K562 (cell line): ENCODE measurements at regions not wholly inside any gene's neighbourhood (a gene's known extent, or its start where the extent isn't known, plus 50 kb on each side); places are given as distances from the start of the nearest gene placed in this dataset.

ENCODE experiments used
- ATF3 ChIP-seq, 2 experiments: fragments of 450-650 bp in 1 of 2; sonication (generic) in 1 of 2; formaldehyde crosslinking in 1 of 2; IDR thresholded peaks in 1 of 2; conservative IDR thresholded peaks in 1 of 2; 2 replicates each; pipeline versions ENCODE4 v1.6.1 to v1.8.1; 2016 to 2023; ENCODE audit warnings: mild to moderate bottlenecking in 2 of 2, moderate library complexity in 2 of 2, inconsistent platforms in 1 of 2, missing genetic modification reagents in 1 of 2
- BHLHE40 ChIP-seq: IDR thresholded peaks from 2 replicates; pipeline ENCODE4 v1.6.1; 2011; ENCODE audit warnings: low read length, improper control_type of control experiment
- CCNT2 ChIP-seq: IDR thresholded peaks from 2 replicates; pipeline ENCODE4 v1.6.1; 2011; ENCODE audit warnings: borderline replicate concordance, low read depth, mild to moderate bottlenecking, moderate library complexity, mixed read lengths, low read length; ENCODE audit not compliant: insufficient read length; ENCODE audit errors: extremely low read depth
- DPF2 ChIP-seq: fragments of 450-650 bp; IDR thresholded peaks from 2 replicates; pipeline ENCODE4 v1.6.1; 2016
- EHMT2 ChIP-seq: fragments of 450-650 bp; IDR thresholded peaks from 2 replicates; pipeline ENCODE4 v1.6.1; 2018; ENCODE audit warnings: antibody characterized with exemption
- GATAD2B ChIP-seq: fragments of 450-650 bp; IDR thresholded peaks from 2 replicates; pipeline ENCODE4 v1.6.1; 2017; ENCODE audit warnings: mild to moderate bottlenecking, borderline replicate concordance
- HDAC3 ChIP-seq: fragments of 450-650 bp; IDR thresholded peaks from 2 replicates; pipeline ENCODE4 v1.6.1; 2018; ENCODE audit warnings: borderline replicate concordance, mild to moderate bottlenecking, moderate library complexity; ENCODE audit not compliant: partially characterized antibody
- JUND ChIP-seq, 2 experiments: IDR thresholded peaks; 2 replicates in 1 of 2; 3 replicates in 1 of 2; pipeline ENCODE4 v1.6.1; 2011; ENCODE audit warnings: borderline replicate concordance in 2 of 2, low read depth in 2 of 2, low read length in 2 of 2, improper control_type of control experiment in 1 of 2, missing biosample characterization in 1 of 2, missing genetic modification characterization in 1 of 2, missing genetic modification reagents in 1 of 2
- MBD2 ChIP-seq: sonication (generic); IDR thresholded peaks from 2 replicates; pipeline ENCODE4 v1.6.1; 2016; ENCODE audit warnings: low read depth, borderline replicate concordance
- MEF2A ChIP-seq: IDR thresholded peaks from 2 replicates; pipeline ENCODE4 v1.6.1; 2011; ENCODE audit warnings: low read depth, mild to moderate bottlenecking, low read length, moderate library complexity; ENCODE audit not compliant: control insufficient read depth
- NFYB ChIP-seq: IDR thresholded peaks from 2 replicates; pipeline ENCODE4 v1.6.1; 2011; ENCODE audit warnings: mild to moderate bottlenecking, moderate library complexity; ENCODE audit not compliant: insufficient read length; ENCODE audit errors: extremely low read depth
- PKNOX1 ChIP-seq: fragments of 450-650 bp; IDR thresholded peaks from 2 replicates; pipeline ENCODE4 v1.6.1; 2016
- RNF2 ChIP-seq: sonication (generic); IDR thresholded peaks from 2 replicates; pipeline ENCODE4 v1.6.1; 2016
- RREB1 ChIP-seq: fragments of 250-450 bp; sonication (Bioruptor Pico); IDR thresholded peaks from 2 replicates; pipeline ENCODE4 v1.4.0; 2020
- SMAD3 ChIP-seq: fragments of 450-650 bp; formaldehyde crosslinking; conservative IDR thresholded peaks from 2 replicates; pipeline ENCODE4 v1.4.0; 2020; ENCODE audit warnings: mild to moderate bottlenecking
- SMARCC2 ChIP-seq: fragments of 450-650 bp; IDR thresholded peaks from 2 replicates; pipeline ENCODE4 v1.6.1; 2017; ENCODE audit warnings: antibody characterized with exemption, moderate library complexity, mild to moderate bottlenecking, low read depth
- TAL1 ChIP-seq: fragments of 450-650 bp; IDR thresholded peaks from 2 replicates; pipeline ENCODE4 v1.6.1; 2016; ENCODE audit warnings: mild to moderate bottlenecking
- ZNF23 ChIP-seq: fragments of 250-450 bp; sonication (Bioruptor Pico); IDR thresholded peaks from 2 replicates; pipeline ENCODE4 v1.4.0; 2020; ENCODE audit warnings: mild to moderate bottlenecking
- ZNF655 ChIP-seq: fragments of 250-450 bp; sonication (Bioruptor Pico); IDR thresholded peaks from 2 replicates; pipeline ENCODE4 v1.5.0; 2021

GRCh38 chr7:119925581-119926289 lies 347.2 kb upstream of the KCND2 start (continued):
- TF ChIP-seq RREB1, result no peak
- 0 out of 2 replicates have a peak, but pooled peaks have one; percentile 12 for TF ChIP-seq ATF3 (IDR thresholded peaks at IDR 0.05)
- TF ChIP-seq ATF3 (CRISPR knock-in tag; conservative IDR thresholded peaks at IDR 0.05), result no peak
- TF ChIP-seq PKNOX1, result peak; percentile 69
- peak; percentile 65 for TF ChIP-seq CCNT2
- TF ChIP-seq HDAC3, result peak; percentile 88
- TF ChIP-seq MBD2, result peak; percentile 74
- no peak for TF ChIP-seq SMAD3 (CRISPR knock-in tag)
- peak; percentile 38; the same call in 1 of the 2 replicates for TF ChIP-seq MEF2A
- peak; percentile 98 for TF ChIP-seq DPF2
- TF ChIP-seq JUND (IDR thresholded peaks at IDR 0.05; ENCODE audit: borderline replicate concordance, low read depth, low read length), result peak; percentile 69
- TF ChIP-seq JUND (tag; IDR thresholded peaks at IDR 0.05; ENCODE audit: borderline replicate concordance, low read depth, low read length), result no peak; the same call in 1 of the 3 replicates
- peak; percentile 96 for TF ChIP-seq TAL1
- TF ChIP-seq RNF2, result peak; percentile 76; the same call in 1 of the 2 replicates
- no peak for TF ChIP-seq ZNF655
- no peak for TF ChIP-seq NFYB
- TF ChIP-seq ZNF23 (CRISPR knock-in tag), result no peak
- TF ChIP-seq GATAD2B, result peak; percentile 92
- peak; percentile 49 for TF ChIP-seq EHMT2
- TF ChIP-seq BHLHE40, result peak; percentile 46; the same call in 1 of the 2 replicates
- peak; percentile 91 for TF ChIP-seq SMARCC2
